ENCODE measurements at regions not wholly inside any gene's neighbourhood (a gene's known extent, or its start where the extent isn't known, plus 50 kb on each side); places are given as distances from the start of the nearest gene placed in this dataset.
"Not testable (repeated sequence)": the region's sequence is repeated elsewhere in the genome, so short reads cannot be mapped to it uniquely, and the experiment has no call there.

- Mint-ChIP-seq H3K27me3 (ENCODE audit: low read depth) (no peaks in the 10 kb centered on the region; the same call in 1 of the 2 replicates), H3K4me3 (no peak overlapping the region), H3K9me3 (peaks cover 26% of the 10 kb centered on the region), H3K36me3 (peaks cover 54% of the 10 kb centered on the region), H3K27ac (peak overlapping the region; percentile 96), H3K4me1 (peaks cover 67% of the 10 kb centered on the region)
- TF ChIP-seq ZNF317 (CRISPR knock-in tag; IDR thresholded peaks at IDR 0.05; ENCODE audit: borderline replicate concordance, low read depth) (no peak), ATF1 (CRISPR knock-in tag; IDR thresholded peaks at IDR 0.05) (no peak), E2F5 (CRISPR knock-in tag; IDR thresholded peaks at IDR 0.05) (no peak), ZNF281 (CRISPR knock-in tag; IDR thresholded peaks at IDR 0.05) (no peak), NFYB (CRISPR knock-in tag; conservative IDR thresholded peaks at IDR 0.05; ENCODE audit: low read depth) (no peak)
- DNase-seq (ENCODE audit: low spot score) (no peak), ATAC-seq (no peak)
- CTCF ChIA-PET: interaction anchor here (0.6 to 2.5 kb wide), 7 partner anchors 130 to 493 kb away, joined by 3 to 13 read pairs (median 9); partner anchors contain the start of gene ADCY2
- POLR2A ChIA-PET: interaction anchor here (1.5 kb wide), 1 partner anchor 133 kb away, joined by 3 read pairs; no protein-coding TSS in a partner anchor
Measured at GRCh38 chr5:7261900-7262299, 134.0 kb upstream of the ADCY2 start.

GRCh38 chr5:7263398-7264015, 132.4 kb upstream of the ADCY2 start:
- ATAC-seq; CTCF ChIA-PET; POLR2A ChIA-PET; DNase-seq (ENCODE audit: low spot score); H3K27me3 Mint-ChIP-seq (ENCODE audit: low read depth): not testable (repeated sequence)
- Mint-ChIP-seq H3K36me3 (peaks cover 70% of the 10 kb centered on the region), H3K9me3 (peaks cover 26% of the 10 kb centered on the region), H3K4me3 (peak overlapping the region; percentile 61), H3K27ac (peak overlapping the region; percentile 99), H3K4me1 (peaks cover 76% of the 10 kb centered on the region)
- TF ChIP-seq ZNF416 (CRISPR knock-in tag; IDR thresholded peaks at IDR 0.05): peak; percentile 51; the same call in 1 of the 2 replicates
- TF ChIP-seq PRRX2 (CRISPR knock-in tag; IDR thresholded peaks at IDR 0.05): peak; percentile 95
- peak; percentile 92 for TF ChIP-seq ERG (CRISPR knock-in tag; IDR thresholded peaks at IDR 0.05)
- TF ChIP-seq ZNF425 (CRISPR knock-in tag; conservative IDR thresholded peaks at IDR 0.05): peak; percentile 89
- peak; percentile 90 for TF ChIP-seq EMX1 (CRISPR knock-in tag; IDR thresholded peaks at IDR 0.05)
- TF ChIP-seq ZNF532 (CRISPR knock-in tag; IDR thresholded peaks at IDR 0.05; ENCODE audit: borderline replicate concordance): peak; percentile 44; the same call in 1 of the 2 replicates
- peak; percentile 57; the same call in 1 of the 2 replicates for TF ChIP-seq TEAD1 (CRISPR knock-in tag; IDR thresholded peaks at IDR 0.05)
- TF ChIP-seq AR (CRISPR knock-in tag; IDR thresholded peaks at IDR 0.05): peak; percentile 85; the same call in 1 of the 2 replicates
- peak; percentile 86 for TF ChIP-seq ZNF671 (CRISPR knock-in tag; IDR thresholded peaks at IDR 0.05)
- TF ChIP-seq NFATC4 (CRISPR knock-in tag; IDR thresholded peaks at IDR 0.05): peak; percentile 95
